Epithelial cell of proximal tubule (primary cell): ENCODE measurements at regions not wholly inside any gene's neighbourhood (a gene's known extent, or its start where the extent isn't known, plus 50 kb on each side); places are given as distances from the start of the nearest gene placed in this dataset.

Experiments used
- DNase-seq: peaks from one replicate; pipeline ENCODE4 v3.0.0-alpha.2; 2011; ENCODE audit warnings: low read depth
- H3K4me3 ChIP-seq: 2 replicates; pipeline ENCODE4 v1.5.1; 2011; ENCODE audit warnings: low read depth, mild to moderate bottlenecking, low read length
- TF ChIP-seq, protein P1 (sequence below): conservative IDR thresholded peaks from 2 replicates; pipeline ENCODE4 v1.5.1; 2012; ENCODE audit warnings: low read depth, mild to moderate bottlenecking, low read length

DNA sequence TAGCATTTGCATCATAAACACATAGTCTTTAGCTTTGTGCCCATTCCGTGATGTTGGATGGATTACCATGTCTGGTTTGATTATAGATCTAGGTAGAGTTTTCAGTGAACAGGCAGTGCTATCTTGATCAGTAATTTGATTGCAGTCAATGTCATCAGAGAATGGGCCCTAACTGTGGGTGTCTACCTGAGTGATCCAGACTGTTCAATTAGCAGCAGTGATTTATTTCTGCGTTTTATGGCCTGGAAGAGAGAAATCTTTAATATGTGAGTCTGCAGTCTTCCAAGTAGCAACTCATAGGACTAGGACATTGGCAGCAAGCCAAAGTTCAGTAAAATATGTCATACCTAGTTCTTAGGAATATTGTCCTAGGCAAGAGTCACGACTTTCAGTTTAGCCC lies 80.3 kb downstream of the CASP12 start:
- H3K4me3 ChIP-seq: no peak overlapping the region
- no peak for DNase-seq
- TF ChIP-seq, protein P1, sequence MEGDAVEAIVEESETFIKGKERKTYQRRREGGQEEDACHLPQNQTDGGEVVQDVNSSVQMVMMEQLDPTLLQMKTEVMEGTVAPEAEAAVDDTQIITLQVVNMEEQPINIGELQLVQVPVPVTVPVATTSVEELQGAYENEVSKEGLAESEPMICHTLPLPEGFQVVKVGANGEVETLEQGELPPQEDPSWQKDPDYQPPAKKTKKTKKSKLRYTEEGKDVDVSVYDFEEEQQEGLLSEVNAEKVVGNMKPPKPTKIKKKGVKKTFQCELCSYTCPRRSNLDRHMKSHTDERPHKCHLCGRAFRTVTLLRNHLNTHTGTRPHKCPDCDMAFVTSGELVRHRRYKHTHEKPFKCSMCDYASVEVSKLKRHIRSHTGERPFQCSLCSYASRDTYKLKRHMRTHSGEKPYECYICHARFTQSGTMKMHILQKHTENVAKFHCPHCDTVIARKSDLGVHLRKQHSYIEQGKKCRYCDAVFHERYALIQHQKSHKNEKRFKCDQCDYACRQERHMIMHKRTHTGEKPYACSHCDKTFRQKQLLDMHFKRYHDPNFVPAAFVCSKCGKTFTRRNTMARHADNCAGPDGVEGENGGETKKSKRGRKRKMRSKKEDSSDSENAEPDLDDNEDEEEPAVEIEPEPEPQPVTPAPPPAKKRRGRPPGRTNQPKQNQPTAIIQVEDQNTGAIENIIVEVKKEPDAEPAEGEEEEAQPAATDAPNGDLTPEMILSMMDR: no peak

DNA sequence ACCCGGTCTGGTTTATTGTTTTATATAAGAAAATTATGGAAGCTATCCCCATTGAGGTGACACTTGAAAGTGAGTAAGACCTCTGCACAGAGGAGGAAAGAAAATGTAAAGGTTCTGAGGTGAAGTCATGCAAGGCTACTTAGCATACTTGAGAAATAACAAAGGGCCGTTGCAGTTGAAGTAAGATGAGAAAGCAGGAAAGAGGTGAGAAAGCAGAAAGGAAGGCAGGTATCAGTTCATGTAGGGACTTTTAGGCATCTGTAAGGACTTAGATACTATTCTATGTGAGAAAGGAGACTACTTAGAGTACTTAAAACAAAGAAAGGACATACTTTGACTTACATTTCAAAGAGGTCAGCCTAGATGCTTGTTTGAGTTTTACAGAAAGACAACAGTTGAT lies 84.7 kb downstream of the CASP12 start:
- DNase-seq: no peak
- no peak overlapping the region for H3K4me3 ChIP-seq
- TF ChIP-seq, protein P1: no peak

DNA sequence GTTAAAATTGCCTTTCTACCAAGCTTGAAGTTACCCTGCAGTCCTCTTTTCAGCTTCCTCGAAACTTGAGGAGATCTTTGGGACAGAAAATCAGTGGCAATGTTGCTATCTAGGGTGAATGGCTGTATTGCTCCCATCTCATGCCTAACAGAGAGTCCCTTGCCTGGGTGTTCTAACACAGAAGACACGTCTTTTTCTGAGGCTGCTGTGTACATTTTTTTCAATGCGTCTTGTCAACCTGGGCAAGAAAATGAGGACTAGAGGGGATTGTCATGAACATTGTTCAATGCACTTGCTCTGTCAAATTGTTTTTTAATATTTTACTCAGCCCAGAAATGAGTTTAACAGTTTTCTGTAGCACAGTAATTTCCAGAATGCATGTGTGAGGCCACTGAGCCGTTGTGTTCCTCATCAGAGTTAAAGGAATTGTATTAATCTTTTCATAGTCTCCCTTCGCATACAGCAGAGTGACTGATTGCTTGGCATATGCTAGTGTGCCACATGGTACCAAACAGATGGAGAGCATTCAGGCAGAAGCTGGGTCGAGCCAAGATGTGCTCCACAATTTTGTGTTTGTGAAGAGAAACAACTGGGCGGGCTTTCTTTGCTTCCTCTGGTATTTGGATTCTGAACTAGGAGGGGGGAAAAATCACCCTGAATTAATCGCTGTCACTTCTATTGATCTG lies 86.0 kb downstream of the CASP12 start:
- TF ChIP-seq, protein P1: no peak
- no peak overlapping the region for H3K4me3 ChIP-seq
- no peak for DNase-seq

DNA sequence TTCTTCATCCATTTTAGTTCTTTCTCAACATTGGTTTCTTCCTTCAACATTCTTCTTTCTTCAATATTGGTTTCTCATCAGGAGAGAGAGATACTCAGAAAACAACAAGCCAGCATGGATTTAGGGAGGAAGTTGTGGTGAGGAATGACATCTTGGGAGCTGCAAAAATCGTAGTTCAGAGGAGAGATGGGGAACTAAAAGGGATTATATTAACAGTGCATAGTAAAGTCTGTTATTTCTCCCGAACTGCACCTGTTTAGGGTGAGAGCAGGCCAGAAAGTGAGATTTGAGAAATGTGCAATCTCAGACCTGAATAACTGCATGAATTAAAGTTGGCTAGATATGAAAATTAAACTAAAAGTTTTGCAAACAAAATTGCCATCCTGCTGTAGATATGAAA lies 94.5 kb downstream of the CASP12 start:
- TF ChIP-seq, protein P1: no peak
- no peak overlapping the region for H3K4me3 ChIP-seq

DNA sequence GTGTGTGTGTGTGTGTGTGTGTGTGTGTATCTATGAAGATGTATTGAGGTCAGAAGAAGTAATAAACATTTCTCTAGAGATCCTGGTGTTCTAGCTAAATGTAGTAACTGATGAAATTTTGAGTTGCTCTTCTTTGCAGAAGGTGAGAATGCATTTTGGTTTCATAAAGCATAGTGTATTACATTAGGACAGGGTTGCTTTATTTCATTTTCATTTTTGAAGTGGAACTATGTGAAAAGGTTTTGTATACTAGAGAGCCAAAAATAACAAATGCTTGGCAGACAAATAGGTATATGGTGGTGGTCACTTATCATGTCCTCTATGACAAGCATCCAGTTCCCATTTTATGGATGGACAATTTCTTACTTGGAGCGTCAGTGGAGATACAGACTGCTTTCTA lies 99.0 kb downstream of the CASP12 start:
- no peak overlapping the region for H3K4me3 ChIP-seq
- DNase-seq: no peak
- TF ChIP-seq, protein P1: no peak

More for the DNA sequence above, 94.5 kb downstream of the CASP12 start:
- no peak for DNase-seq

DNA sequence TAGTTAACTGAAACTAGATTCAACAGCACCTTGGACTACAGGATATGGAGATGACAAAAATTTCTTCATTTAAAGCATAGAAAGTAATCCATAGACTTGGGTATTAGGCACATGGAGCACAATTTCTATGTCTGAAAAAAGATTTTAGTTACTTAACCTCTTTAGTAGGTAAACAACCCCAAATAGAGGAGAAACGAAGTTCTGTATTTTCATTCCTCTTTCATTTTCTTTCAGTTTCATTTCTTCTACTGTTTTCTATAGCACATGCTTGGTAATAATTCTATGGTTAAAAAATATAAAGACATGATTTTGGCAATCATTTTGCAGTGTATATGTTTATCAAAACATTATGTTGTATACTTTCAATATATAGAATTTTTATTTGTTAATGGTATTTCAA lies 99.5 kb downstream of the CASP12 start:
- no peak overlapping the region for H3K4me3 ChIP-seq
- TF ChIP-seq, protein P1: no peak

DNA sequence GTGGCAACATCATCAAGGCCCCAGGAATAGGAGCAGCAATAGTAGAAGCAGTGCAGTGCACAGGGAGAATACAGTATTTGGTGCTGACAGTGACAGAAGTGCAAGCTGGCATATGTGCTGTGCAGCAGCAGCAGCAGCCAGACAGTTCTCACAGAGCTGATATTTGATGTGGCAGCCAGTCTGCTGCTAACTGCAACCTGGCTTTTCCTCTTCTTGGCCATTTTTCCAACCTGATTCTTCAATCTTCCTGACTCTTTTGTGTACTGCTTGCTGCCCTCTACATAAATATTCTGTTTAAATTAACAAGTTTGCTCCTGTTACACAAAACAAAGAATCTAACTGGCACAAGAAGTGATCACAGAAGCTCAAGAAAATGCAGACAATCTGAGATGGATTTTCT lies 102.0 kb downstream of the CASP12 start:
- no peak overlapping the region for H3K4me3 ChIP-seq
- no peak for DNase-seq
- TF ChIP-seq, protein P1: no peak

More for the DNA sequence above, 99.5 kb downstream of the CASP12 start:
- no peak for DNase-seq
